ENCODE measurements at regions not wholly inside any gene's neighbourhood (a gene's known extent, or its start where the extent isn't known, plus 50 kb on each side); places are given as distances from the start of the nearest gene placed in this dataset.

DNA sequence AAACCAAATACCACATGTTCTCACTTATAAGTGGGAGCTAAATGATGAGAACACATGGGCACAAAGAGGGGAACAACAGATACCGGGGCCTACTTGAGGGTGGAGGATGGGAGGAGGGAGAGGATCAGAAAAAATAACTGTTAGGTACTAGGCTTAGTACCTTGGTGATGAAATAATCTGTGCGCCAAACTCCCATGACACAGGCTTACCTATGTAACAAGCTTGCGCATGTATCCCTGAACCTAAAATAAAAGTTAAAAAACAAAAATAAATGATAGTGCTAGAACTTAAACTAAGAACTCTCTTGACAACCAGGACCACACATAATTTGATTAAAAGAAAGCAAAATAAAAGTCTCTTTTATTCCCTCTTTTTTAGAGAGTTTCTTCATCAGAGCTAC is 150.6 kb downstream of the CHIC2 start:
- no peak for DNase-seq (ENCODE audit: low spot score in 2 of 2)
- TF ChIP-seq EP300 (IDR thresholded peaks at IDR 0.05) (no peak), POLR2A (IDR thresholded peaks at IDR 0.05) (no peak)
- TF ChIP-seq, protein P1, sequence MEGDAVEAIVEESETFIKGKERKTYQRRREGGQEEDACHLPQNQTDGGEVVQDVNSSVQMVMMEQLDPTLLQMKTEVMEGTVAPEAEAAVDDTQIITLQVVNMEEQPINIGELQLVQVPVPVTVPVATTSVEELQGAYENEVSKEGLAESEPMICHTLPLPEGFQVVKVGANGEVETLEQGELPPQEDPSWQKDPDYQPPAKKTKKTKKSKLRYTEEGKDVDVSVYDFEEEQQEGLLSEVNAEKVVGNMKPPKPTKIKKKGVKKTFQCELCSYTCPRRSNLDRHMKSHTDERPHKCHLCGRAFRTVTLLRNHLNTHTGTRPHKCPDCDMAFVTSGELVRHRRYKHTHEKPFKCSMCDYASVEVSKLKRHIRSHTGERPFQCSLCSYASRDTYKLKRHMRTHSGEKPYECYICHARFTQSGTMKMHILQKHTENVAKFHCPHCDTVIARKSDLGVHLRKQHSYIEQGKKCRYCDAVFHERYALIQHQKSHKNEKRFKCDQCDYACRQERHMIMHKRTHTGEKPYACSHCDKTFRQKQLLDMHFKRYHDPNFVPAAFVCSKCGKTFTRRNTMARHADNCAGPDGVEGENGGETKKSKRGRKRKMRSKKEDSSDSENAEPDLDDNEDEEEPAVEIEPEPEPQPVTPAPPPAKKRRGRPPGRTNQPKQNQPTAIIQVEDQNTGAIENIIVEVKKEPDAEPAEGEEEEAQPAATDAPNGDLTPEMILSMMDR (IDR thresholded peaks at IDR 0.05) = no peak
- 90 to 93% methylated on average over 3 of the region's 3 CpGs for WGBS, 2 donors

GRCh38 chr4:53912766-53913497 is 151.5 kb downstream of the CHIC2 start:
- H3K27me3 ChIP-seq = no peaks in the 10 kb centered on the region
- 92 to 94% methylated on average over 5 of the region's 5 CpGs for WGBS, 2 donors
- no peak overlapping the region for H3K27ac ChIP-seq
- no peaks in the 10 kb centered on the region for H3K36me3 ChIP-seq
- H3K9me3 ChIP-seq = no peaks in the 10 kb centered on the region
- H3K4me3 ChIP-seq = no peak overlapping the region
- H3K4me1 ChIP-seq = peaks cover 0 to 15% (median 3%) of the 10 kb centered on the region in 4 donors
- no peak for TF ChIP-seq EP300 (IDR thresholded peaks at IDR 0.05)
- no peak for TF ChIP-seq POLR2A (IDR thresholded peaks at IDR 0.05)
- TF ChIP-seq, protein P1 (IDR thresholded peaks at IDR 0.05) = no peak
- DNase-seq (ENCODE audit: low spot score in 2 of 2) = no peak

More for the DNA sequence above, 150.6 kb downstream of the CHIC2 start:
- no peak overlapping the region for H3K4me3 ChIP-seq
- no peaks in the 10 kb centered on the region for H3K9me3 ChIP-seq
- H3K36me3 ChIP-seq = no peaks in the 10 kb centered on the region
- no peaks in the 10 kb centered on the region for H3K27me3 ChIP-seq
- H3K4me1 ChIP-seq = peaks cover 0 to 6% (median under 1%) of the 10 kb centered on the region in 4 donors
- H3K27ac ChIP-seq = no peak overlapping the region

- peak in 1 of 2 donors; percentile 59 for DNase-seq (ENCODE audit: low spot score in 2 of 2)
- peaks cover 0 to 42% (median 3%) of the 10 kb centered on the region in 4 donors for H3K4me1 ChIP-seq
- 2 to 4% methylated on average over 8 of the region's 8 CpGs for WGBS, 2 donors
- H3K27ac ChIP-seq = no peak overlapping the region
- H3K9me3 ChIP-seq = no peaks in the 10 kb centered on the region
- H3K27me3 ChIP-seq = peaks cover 0 to 11% of the 10 kb centered on the region in 2 donors
- TF ChIP-seq EP300 (IDR thresholded peaks at IDR 0.05) (peak in 1 of 2 donors; percentile 49), POLR2A (IDR thresholded peaks at IDR 0.05) (no peak)
- TF ChIP-seq, protein P1 (IDR thresholded peaks at IDR 0.05) = peak; percentile 27 to 70 (median 57)
- no peaks in the 10 kb centered on the region for H3K36me3 ChIP-seq
- H3K4me3 ChIP-seq = peak overlapping the region in 1 of 4 donors; percentile 27
Measured at GRCh38 chr4:53908661-53909078, 155.7 kb downstream of the CHIC2 start.

DNA sequence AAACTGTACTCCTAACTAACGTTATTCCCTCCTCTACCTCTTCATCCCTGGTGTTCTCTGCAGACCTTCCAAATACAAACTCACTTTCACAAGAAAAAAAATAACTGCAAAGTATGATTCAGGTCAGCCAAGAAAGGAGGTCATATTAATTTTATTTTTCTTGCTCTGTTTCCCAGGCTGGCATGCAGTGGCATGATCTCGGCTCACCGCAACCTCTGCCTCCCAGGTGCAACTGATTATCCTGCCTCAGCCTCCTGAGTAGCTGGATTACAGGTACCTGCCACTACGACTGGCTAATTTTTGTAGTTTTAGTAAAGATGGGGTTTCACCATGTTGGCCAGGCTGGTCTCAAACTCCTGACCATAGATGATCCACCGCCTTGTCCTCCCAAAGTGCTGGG is 156.6 kb downstream of the CHIC2 start:
- Histone ChIP-seq H3K36me3 (no peaks in the 10 kb centered on the region), H3K27me3 (peaks cover 0 to 15% of the 10 kb centered on the region in 2 donors), H3K4me1 (peaks cover 0 to 42% (median 3%) of the 10 kb centered on the region in 4 donors), H3K9me3 (no peaks in the 10 kb centered on the region), H3K4me3 (no peak overlapping the region), H3K27ac (no peak overlapping the region)
- TF ChIP-seq, protein P1 (IDR thresholded peaks at IDR 0.05) = no peak
- TF ChIP-seq EP300 (IDR thresholded peaks at IDR 0.05) = no peak
- TF ChIP-seq POLR2A (IDR thresholded peaks at IDR 0.05) = no peak
- WGBS, 2 donors = 65 to 72% methylated on average over 5 of the region's 5 CpGs
- no peak for DNase-seq (ENCODE audit: low spot score in 2 of 2)

DNA sequence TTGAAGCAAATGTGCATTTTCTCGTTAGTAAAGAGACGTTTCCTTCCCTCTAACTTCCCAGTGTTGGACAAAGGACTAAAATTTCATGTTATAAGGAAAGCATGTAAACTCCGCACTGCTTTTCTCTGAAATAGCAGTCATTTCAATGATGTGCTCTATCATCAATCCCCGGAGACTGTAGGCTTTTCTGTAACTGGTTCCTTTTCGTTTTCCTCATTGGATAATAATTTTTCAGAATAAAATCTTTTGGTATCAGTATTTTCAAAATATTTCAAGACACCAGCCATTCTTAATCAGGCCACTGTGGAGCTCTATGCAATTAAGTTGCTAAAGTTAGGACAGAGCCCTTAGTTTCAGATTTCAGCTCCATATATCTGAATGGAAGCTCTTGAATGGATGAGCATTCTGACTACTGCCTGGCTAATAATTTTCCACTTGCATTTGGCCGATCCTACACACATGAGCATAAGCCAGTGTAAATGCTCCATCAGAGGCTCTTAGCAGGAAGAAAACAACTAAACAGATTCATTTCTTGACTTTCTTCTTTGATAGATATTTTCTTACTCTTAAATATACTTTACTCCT is 157.7 kb downstream of the CHIC2 start:
- H3K4me1 ChIP-seq = peaks cover 0 to 42% (median 3%) of the 10 kb centered on the region in 4 donors
- TF ChIP-seq POLR2A (IDR thresholded peaks at IDR 0.05) = no peak
- no peak overlapping the region for H3K27ac ChIP-seq
- no peak for DNase-seq (ENCODE audit: low spot score in 2 of 2)
- H3K9me3 ChIP-seq = no peaks in the 10 kb centered on the region
- WGBS, 2 donors = 36 to 38% methylated on average over 6 of the region's 6 CpGs
- H3K36me3 ChIP-seq = no peaks in the 10 kb centered on the region
- H3K4me3 ChIP-seq = peak overlapping the region in 2 of 4 donors; percentile 36 to 53
- peaks cover 0 to 15% of the 10 kb centered on the region in 2 donors for H3K27me3 ChIP-seq

Data from tibial nerve (tissue), 4 donors.